T-helper 17 cell (primary cell): ENCODE measurements at regions not wholly inside any gene's neighbourhood (a gene's known extent, or its start where the extent isn't known, plus 50 kb on each side); places are given as distances from the start of the nearest gene placed in this dataset.

Experiments used
- ATAC-seq: fragments of 150-1000 bp; cut with Tn5 transposase; 2 replicates; pipeline ENCODE4 v1.10.0; 2021; ENCODE audit warnings: mild to moderate bottlenecking, moderate library complexity
- DNase-seq, 3 donors: peaks; one replicate each; pipeline versions ENCODE4 v3.0.0 to v3.0.0-alpha.2; 2020 to 2021
- H3K9me3 ChIP-seq: one replicate; pipeline ENCODE4 v1.7.0; 2013; ENCODE audit warnings: low read length, mild to moderate bottlenecking; ENCODE audit not compliant: control insufficient read depth, poor library complexity, severe bottlenecking
- H3K27ac Mint-ChIP-seq: one replicate; pipeline ENCODE4 v1.8.0; 2022; ENCODE audit warnings: mild to moderate bottlenecking, moderate library complexity, mixed read lengths
- H3K27me3 Mint-ChIP-seq: one replicate; pipeline ENCODE4 v1.8.0; 2022; ENCODE audit warnings: mixed read lengths
- H3K36me3 Mint-ChIP-seq: one replicate; pipeline ENCODE4 v1.8.0; 2022; ENCODE audit warnings: low read depth, mixed read lengths
- H3K4me1 Mint-ChIP-seq: one replicate; pipeline ENCODE4 v1.8.0; 2022; ENCODE audit warnings: mild to moderate bottlenecking, mixed read lengths
- H3K4me3 Mint-ChIP-seq: one replicate; pipeline ENCODE4 v1.8.0; 2022; ENCODE audit warnings: mild to moderate bottlenecking, moderate library complexity, mixed read lengths

DNA sequence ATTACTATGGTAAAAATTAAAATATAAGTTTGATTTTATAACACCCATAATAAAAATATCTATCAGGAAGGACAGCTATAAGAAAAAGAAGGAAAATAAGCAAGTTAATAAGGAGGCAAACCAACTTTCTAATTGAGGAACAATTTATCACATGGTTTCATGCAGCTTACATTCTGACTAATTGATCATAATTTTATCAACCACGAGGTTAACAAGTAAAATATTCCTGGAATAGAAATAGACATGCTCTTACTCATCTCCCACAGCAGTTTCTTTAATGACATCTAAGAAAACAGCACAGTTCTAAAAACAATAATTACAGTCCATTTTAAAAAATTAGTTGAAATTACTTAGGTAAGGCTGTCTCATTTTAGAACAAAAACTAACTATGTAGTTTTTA lies 130.8 kb upstream of the KRR1 start:
- no peaks in the 10 kb centered on the region for H3K9me3 ChIP-seq
- no peaks in the 10 kb centered on the region for H3K36me3 Mint-ChIP-seq
- ATAC-seq (no peak), DNase-seq (no peak)
- no peak overlapping the region for H3K4me3 Mint-ChIP-seq
- H3K4me1 Mint-ChIP-seq, result peaks cover 11% of the 10 kb centered on the region
- H3K27me3 Mint-ChIP-seq, result no peaks in the 10 kb centered on the region
- no peak overlapping the region for H3K27ac Mint-ChIP-seq

DNA sequence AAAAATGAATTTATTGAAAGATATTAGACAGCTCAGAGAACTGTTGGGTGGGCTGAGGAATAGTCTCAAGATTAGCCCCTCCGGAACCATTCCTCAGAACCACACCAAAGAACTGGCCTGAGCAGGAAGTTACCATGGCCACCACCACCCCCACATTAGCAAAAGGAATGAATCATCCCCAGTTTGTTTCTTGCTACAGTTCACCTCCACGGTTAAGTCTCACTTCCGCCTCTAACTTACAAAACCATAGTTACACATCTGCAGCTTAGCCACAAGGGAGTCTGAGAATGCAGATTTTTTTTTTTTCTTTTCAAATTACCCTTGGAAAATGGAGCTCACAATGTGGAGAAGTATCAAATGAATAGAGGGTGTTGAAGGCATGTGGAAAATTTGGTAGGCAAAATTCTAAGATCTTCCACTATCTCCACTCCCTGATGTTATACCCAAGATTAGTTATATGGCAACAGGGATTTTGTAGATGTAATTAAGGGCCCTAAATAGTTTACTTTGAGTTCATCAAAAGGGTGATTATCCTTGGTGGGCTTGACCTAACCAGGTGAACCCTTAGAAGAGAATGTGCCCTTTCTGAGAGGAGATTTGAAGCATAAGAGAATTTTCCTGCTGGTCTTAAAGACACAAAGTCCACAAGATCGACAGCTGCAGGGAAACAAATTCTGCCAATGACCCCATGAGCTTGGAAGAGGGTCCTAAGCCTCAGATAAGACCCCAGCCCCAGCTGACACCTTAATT lies 129.8 kb upstream of the KRR1 start:
- Mint-ChIP-seq H3K36me3 (no peaks in the 10 kb centered on the region), H3K4me3 (no peak overlapping the region), H3K27me3 (no peaks in the 10 kb centered on the region), H3K4me1 (peaks cover 12% of the 10 kb centered on the region), H3K27ac (peak overlapping the region; percentile 16)
- no peaks in the 10 kb centered on the region for H3K9me3 ChIP-seq
- peak; percentile 79 for ATAC-seq
- no peak for DNase-seq

DNA sequence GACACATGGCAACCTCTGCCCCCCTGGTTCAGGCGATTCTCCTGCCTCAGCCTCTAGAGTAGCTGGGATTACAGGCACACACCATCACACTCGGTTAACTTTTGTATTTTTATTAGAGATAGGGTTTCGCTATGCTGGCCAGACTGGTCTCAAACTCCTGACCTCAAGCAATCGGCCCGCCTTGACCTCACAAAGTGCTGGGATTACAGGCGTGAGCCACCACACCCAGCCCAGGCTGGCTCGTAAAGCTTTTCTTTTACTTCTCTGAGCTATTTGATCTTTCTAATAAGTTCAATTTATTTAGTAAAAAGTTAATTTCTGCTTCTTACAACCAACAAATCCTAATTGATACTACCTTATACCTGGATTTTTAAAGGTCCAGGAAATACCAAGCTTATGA lies 127.4 kb upstream of the KRR1 start:
- no peak for ATAC-seq
- H3K9me3 ChIP-seq, result no peaks in the 10 kb centered on the region
- Mint-ChIP-seq H3K27me3 (peaks cover 5% of the 10 kb centered on the region), H3K27ac (no peak overlapping the region), H3K36me3 (no peaks in the 10 kb centered on the region), H3K4me1 (peaks cover 19% of the 10 kb centered on the region), H3K4me3 (no peak overlapping the region)
- no peak for DNase-seq

DNA sequence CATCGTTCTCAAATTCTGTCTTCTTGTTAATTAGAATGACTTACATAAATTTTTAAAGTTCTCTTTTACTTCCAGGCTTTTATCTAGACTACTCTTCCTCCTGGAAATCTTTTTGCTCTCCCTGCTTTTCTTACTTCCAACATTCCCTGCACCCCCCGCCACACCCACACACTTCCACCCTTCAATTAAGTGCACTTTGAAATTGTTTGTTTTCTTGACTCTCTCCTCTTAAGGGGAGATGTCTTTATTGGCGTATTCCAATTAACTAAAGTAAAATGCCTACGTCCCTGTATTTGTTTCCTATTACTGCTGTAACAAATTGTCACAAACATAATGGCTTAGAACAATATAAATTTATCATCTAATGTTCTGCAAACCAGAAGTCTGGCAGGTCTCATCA lies 125.2 kb upstream of the KRR1 start:
- no peak for DNase-seq
- no peak overlapping the region for H3K27ac Mint-ChIP-seq

DNA sequence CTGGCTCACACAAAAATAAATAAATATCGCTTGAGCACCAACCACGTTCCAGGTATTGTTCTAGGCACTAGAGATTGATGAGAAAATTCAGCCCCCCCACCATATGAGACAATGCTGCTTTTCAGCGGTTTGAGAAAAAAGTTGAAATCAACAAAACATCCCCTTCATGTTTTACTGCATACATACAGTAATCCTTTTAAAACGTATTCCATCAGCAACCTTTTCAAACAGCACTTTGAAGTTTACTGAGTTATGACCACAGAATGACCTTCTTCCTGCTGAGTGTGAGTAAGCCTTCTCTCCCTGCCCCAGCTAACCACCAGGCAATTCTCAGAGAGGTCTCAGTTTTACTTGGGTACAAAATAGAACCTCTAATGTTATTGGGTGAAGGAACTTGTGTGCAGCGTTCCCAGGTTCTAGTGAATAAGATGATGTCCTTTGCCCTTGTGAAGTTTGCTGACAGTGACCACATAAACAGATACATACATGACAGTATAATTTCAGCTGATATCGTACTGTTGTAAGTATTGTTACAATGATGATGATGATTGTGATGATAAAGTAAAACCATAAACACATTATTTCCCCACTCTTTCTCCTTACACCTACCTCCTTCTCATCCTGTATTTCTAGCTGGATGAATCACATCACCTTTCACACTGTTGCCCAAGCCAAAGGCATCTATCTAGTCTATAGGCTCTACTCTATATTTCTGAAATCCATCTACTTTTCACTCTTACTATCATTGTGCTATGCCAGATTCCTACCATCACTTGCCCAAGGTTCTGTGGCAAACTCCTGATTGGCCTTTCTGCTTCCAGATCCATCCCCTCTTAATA lies 124.4 kb upstream of the KRR1 start:
- no peak for DNase-seq
- Mint-ChIP-seq H3K27ac (no peak overlapping the region), H3K4me3 (no peak overlapping the region), H3K36me3 (no peaks in the 10 kb centered on the region), H3K4me1 (peaks cover 12% of the 10 kb centered on the region), H3K27me3 (peaks cover 5% of the 10 kb centered on the region)
- H3K9me3 ChIP-seq, result no peaks in the 10 kb centered on the region
- ATAC-seq, result peak; percentile 78

More for the DNA sequence above, 125.2 kb upstream of the KRR1 start:
- no peaks in the 10 kb centered on the region for H3K9me3 ChIP-seq
- peaks cover 19% of the 10 kb centered on the region for H3K4me1 Mint-ChIP-seq
- H3K4me3 Mint-ChIP-seq, result no peak overlapping the region
- no peak for ATAC-seq
- H3K36me3 Mint-ChIP-seq, result no peaks in the 10 kb centered on the region
- peaks cover 5% of the 10 kb centered on the region for H3K27me3 Mint-ChIP-seq

DNA sequence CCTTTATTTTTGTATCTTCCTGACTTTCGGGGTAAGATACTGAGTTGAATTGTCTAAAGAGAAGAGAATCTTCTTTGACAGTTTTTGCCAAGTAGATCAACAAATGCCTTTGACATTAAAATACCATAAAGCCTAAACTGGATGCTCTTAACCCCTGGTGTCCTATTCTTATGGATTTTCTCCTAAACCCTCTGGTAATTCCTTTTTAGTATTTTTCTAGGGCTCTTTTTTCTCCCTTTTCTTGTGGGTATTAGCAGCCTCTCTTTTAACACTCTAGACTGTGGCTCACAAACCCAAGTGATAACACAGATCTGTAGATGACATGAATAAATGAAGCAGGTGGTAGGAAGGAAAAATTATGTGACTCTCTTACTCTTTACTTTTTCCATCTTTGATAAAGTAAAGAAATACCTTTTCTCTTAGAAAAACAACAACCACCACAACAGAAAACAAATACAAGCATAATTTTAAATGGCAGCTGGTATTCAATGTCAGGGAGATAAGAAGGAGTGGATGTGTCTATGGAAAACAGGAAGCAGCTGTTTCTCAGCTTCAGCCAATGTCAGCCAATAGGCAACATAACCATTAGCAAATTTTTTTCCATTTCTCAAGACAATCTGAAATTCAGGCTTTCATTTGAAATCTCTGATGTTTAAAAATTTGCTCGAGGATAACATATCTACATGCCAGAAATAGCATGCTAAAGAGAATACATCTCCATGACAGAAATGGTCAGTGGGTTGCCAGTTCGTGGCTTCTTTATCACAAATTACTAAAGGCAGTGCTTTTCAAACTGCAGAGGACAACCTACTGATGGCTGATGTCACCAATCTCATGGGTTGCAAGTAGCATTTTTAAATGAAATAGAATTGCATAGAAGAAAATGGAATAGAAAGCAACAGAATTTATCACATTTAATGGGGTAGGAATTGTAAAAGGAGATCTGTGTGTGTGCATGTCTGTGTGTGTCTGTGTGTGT lies 123.1 kb upstream of the KRR1 start:
- ATAC-seq (no peak), DNase-seq (no peak)
- H3K9me3 ChIP-seq, result no peaks in the 10 kb centered on the region
- Mint-ChIP-seq H3K27ac (no peak overlapping the region), H3K4me1 (peaks cover 8% of the 10 kb centered on the region), H3K4me3 (no peak overlapping the region), H3K36me3 (no peaks in the 10 kb centered on the region), H3K27me3 (peaks cover 5% of the 10 kb centered on the region)

DNA sequence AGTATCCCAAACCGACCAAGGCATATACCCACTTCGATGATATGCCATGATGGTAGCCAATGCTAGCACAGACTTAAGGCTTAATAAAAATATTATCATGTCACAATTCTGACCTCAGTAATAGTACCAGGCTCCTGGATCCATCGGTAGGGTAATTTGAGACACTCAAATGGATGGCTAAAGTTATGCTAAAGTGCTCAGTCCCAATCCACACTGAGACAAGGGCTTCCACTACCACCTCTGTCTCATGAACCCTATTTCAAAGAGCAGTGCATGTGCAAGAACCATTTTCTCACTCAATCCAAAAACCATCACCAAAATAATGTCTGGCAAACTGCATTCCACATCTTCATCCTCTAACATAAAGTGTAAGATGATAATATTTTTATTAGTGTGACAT lies 122.4 kb upstream of the KRR1 start:
- Mint-ChIP-seq H3K36me3 (no peaks in the 10 kb centered on the region), H3K27me3 (peaks cover 5% of the 10 kb centered on the region), H3K4me1 (peaks cover 8% of the 10 kb centered on the region), H3K27ac (no peak overlapping the region), H3K4me3 (no peak overlapping the region)
- no peak for DNase-seq
- no peak for ATAC-seq
- no peaks in the 10 kb centered on the region for H3K9me3 ChIP-seq

DNA sequence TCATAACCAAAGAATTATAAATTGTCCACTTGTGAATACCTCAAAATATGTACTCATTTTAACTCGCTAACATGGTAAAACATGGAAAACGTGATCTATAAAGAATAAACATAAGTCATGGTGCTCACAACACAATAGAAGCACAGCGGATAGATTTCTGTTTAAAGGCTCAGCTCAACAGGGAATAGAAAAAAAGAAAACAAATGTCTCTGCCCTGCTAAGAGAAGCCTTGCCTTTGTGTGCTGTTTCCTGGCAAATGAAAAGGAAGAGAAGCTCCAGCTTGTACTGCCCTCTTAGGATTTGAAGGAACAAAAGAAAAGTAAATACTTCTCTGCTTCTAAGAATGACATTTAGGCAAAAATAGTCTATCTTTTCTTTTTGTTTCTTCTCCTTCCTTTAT lies 121.0 kb upstream of the KRR1 start:
- ATAC-seq, result no peak
- Mint-ChIP-seq H3K27ac (no peak overlapping the region), H3K36me3 (no peaks in the 10 kb centered on the region), H3K27me3 (peaks cover 5% of the 10 kb centered on the region), H3K4me1 (peaks cover 8% of the 10 kb centered on the region), H3K4me3 (no peak overlapping the region)
- DNase-seq, result no peak
- H3K9me3 ChIP-seq, result no peaks in the 10 kb centered on the region

DNA sequence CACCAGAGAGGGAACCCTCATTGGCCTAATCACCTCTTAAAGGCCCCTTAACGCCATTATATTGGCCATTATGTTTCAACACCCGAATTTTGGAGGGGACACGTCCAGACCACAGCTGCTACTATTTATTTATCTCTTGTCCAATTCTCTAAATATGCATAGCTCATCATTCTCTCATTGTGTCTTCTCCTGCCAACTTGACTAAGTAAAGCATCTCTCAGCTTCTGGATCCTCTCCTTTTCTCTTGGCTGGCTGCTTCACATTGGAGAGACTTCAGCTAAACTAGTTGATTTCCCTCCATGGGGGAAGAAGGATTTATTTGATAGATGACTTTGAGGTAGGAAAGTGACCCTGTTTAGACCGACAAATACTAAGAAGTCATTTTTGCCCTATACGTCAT lies 120.4 kb upstream of the KRR1 start:
- Mint-ChIP-seq H3K36me3 (no peaks in the 10 kb centered on the region), H3K27me3 (peaks cover 5% of the 10 kb centered on the region), H3K4me3 (no peak overlapping the region), H3K27ac (no peak overlapping the region), H3K4me1 (peaks cover 8% of the 10 kb centered on the region)
- DNase-seq, result no peak
- no peaks in the 10 kb centered on the region for H3K9me3 ChIP-seq
- no peak for ATAC-seq

DNA sequence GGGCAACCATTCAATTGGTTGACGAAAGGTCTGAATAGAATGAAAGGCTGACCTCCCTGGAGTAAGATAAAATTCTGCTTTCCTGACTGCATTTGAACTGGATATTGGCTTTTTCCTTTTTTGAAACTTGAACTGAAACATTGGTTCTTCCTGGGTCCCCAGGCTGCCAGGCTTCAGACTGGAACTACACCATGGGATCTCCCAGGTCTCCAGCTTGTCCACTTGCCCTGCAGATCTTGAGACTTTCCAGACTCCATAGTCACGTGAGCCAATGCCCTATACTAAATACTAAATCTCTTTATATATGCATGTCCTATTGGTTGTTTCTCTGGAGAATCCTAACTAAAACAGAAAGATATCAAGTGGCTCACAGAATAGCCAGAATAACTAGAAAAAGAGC lies 118.7 kb upstream of the KRR1 start:
- Mint-ChIP-seq H3K36me3 (no peaks in the 10 kb centered on the region), H3K4me1 (no peaks in the 10 kb centered on the region), H3K27me3 (no peaks in the 10 kb centered on the region), H3K27ac (no peak overlapping the region), H3K4me3 (no peak overlapping the region)
- DNase-seq, result no peak
- H3K9me3 ChIP-seq, result no peaks in the 10 kb centered on the region
- ATAC-seq, result no peak

DNA sequence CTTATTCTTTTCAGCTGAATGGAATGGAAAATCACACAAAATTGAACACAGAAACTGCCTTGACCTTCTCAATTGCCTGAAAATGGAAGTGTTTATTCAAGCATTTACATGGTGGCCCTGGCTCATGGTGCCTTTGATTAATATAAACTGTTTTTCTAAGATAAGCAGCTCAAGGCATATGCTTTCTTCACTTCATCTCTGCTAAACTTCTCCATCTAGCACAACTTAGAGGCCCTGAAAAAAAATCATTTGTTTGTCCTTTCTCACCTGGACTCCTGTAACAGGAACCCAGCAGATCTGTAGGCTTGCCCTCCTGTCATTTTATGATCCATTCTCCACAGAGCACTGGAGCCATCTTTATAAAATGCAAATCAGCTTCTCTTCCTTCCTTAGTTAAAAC lies 117.5 kb upstream of the KRR1 start:
- H3K4me3 Mint-ChIP-seq, result no peak overlapping the region
- no peaks in the 10 kb centered on the region for H3K9me3 ChIP-seq
- DNase-seq, result no peak
- no peaks in the 10 kb centered on the region for H3K27me3 Mint-ChIP-seq
- no peak overlapping the region for H3K27ac Mint-ChIP-seq
- ATAC-seq, result no peak
- no peaks in the 10 kb centered on the region for H3K4me1 Mint-ChIP-seq
- H3K36me3 Mint-ChIP-seq, result no peaks in the 10 kb centered on the region

DNA sequence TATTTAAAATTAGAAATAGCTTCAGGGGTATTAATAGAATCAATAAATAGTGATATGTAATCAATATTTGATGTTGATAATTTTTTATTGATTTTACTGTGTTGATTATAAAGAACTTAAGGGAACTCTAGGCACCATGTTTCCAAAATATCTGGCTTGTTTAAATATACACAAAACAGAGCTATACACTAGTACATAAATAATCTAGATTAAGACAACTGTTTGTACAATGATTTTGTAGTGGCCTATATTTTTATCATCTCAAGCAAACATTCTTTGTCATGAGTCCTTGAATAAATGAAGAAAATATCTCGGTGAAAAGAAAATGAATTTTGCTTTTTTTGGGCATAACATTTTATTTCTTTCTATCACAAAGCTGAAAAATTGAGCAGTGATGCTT lies 117.1 kb upstream of the KRR1 start:
- no peaks in the 10 kb centered on the region for H3K27me3 Mint-ChIP-seq
- H3K4me3 Mint-ChIP-seq, result no peak overlapping the region
- DNase-seq, result no peak
- H3K27ac Mint-ChIP-seq, result no peak overlapping the region
- no peak for ATAC-seq
- H3K9me3 ChIP-seq, result no peaks in the 10 kb centered on the region
- H3K4me1 Mint-ChIP-seq, result no peaks in the 10 kb centered on the region
- no peaks in the 10 kb centered on the region for H3K36me3 Mint-ChIP-seq

DNA sequence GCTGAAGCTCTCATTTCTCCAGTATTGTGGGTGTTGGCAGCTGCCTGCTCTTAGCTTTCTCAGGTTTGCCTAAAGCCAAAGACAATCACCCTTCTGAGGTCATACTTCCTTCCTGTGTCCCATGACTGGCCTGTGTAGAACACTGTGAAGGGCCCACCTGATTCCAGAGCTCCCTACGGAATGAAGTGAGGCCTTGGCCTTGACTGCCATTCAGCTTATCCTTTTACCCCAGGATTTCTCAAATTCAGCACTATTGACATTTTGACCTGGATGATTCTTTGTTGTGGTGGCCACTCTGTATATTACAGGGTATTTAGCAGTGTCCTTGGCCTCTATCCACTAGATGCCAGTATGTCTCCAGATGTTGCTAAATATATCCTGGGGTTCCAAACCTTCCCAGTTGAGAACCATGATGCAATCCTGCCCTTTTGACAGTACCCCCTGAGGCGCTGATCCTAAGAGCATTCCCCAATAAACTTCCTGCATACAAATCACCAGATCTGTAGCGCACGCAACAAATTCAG lies 112.3 kb upstream of the KRR1 start:
- Mint-ChIP-seq H3K27me3 (no peaks in the 10 kb centered on the region), H3K4me3 (no peak overlapping the region), H3K36me3 (peaks cover 2% of the 10 kb centered on the region), H3K4me1 (peaks cover 2% of the 10 kb centered on the region), H3K27ac (no peak overlapping the region)
- no peak for DNase-seq
- no peak for ATAC-seq
- no peaks in the 10 kb centered on the region for H3K9me3 ChIP-seq
